SU-DHL-6 (cell line): ENCODE measurements at regions not wholly inside any gene's neighbourhood (a gene's known extent, or its start where the extent isn't known, plus 50 kb on each side); places are given as distances from the start of the nearest gene placed in this dataset.

Experiments used
- H2AFZ ChIP-seq: fragments of 200-600 bp; sonication (generic); 2 replicates; pipeline ENCODE4 v1.6.1; 2014; ENCODE audit warnings: low read depth, mild to moderate bottlenecking, moderate library complexity, mixed read lengths, antibody characterized with exemption, low read length; ENCODE audit not compliant: severe bottlenecking
- H3F3A ChIP-seq: fragments of 200-600 bp; shearing (Covaris generic); 2 replicates; pipeline ENCODE4 v1.6.0; 2016; ENCODE audit warnings: antibody characterized with exemption, mild to moderate bottlenecking; ENCODE audit not compliant: insufficient read depth
- H3K27ac ChIP-seq: fragments of 200-600 bp; sonication (generic); 2 replicates; pipeline ENCODE4 v1.5.1; 2016; ENCODE audit warnings: low read depth, mild to moderate bottlenecking, low read length, moderate library complexity, mixed read lengths
- H3K27me3 ChIP-seq: fragments of 200-600 bp; sonication (generic), shearing (Covaris generic); 2 replicates; pipeline ENCODE4 v1.6.0; 2014; ENCODE audit warnings: mild to moderate bottlenecking, low read length
- H3K36me3 ChIP-seq: fragments of 200-600 bp; sonication (generic); 2 replicates; pipeline ENCODE4 v1.6.1; 2014; ENCODE audit warnings: mild to moderate bottlenecking, low read length, mixed read lengths
- H3K4me2 ChIP-seq: fragments of 300-600, 200-600 bp; shearing (Covaris generic), sonication (generic); 2 replicates; pipeline ENCODE4 v1.6.0; 2014; ENCODE audit warnings: low read length, low read depth, mild to moderate bottlenecking; ENCODE audit not compliant: poor library complexity, severe bottlenecking
- H3K4me3 ChIP-seq: fragments of 200-600 bp; sonication (generic); 2 replicates; pipeline ENCODE4 v1.5.1; 2014; ENCODE audit warnings: antibody characterized with exemption, low read length, mild to moderate bottlenecking, mixed read lengths; ENCODE audit not compliant: insufficient read depth, poor library complexity, severe bottlenecking
- H3K79me2 ChIP-seq: fragments of 200-600 bp; sonication (generic); 2 replicates; pipeline ENCODE4 v1.6.1; 2014; ENCODE audit warnings: mild to moderate bottlenecking, low read length, moderate library complexity; ENCODE audit not compliant: insufficient read depth
- H3K9ac ChIP-seq: fragments of 200-600 bp; sonication (generic); 2 replicates; pipeline ENCODE4 v1.7.0; 2014; ENCODE audit warnings: mild to moderate bottlenecking, low read length
- H3K9me2 ChIP-seq: fragments of 200-600 bp; sonication (generic); replicated peaks from 2 replicates; pipeline ENCODE4 v1.6.1; 2014; ENCODE audit warnings: low read length; ENCODE audit not compliant: insufficient read depth
- H3K9me3 ChIP-seq: fragments of 200-600 bp; sonication (generic); 2 replicates; pipeline ENCODE4 v1.6.1; 2014; ENCODE audit warnings: low read length, mixed read lengths; ENCODE audit not compliant: insufficient read depth
- H4K20me1 ChIP-seq: fragments of 200-600 bp; sonication (generic); 2 replicates; pipeline ENCODE4 v1.6.1; 2014; ENCODE audit warnings: low read depth, mild to moderate bottlenecking, antibody characterized with exemption, low read length, moderate library complexity, mixed read lengths
- CTCF ChIP-seq: fragments of 200-600 bp; sonication (generic); IDR thresholded peaks from one replicate; pipeline ENCODE4 v1.5.1; 2017; ENCODE audit warnings: antibody characterized with exemption, mild to moderate bottlenecking, low read length, moderate library complexity; ENCODE audit not compliant: insufficient read depth, poor library complexity, severe bottlenecking
- EZH2phosphoT487 ChIP-seq: fragments of 200-600 bp; sonication (generic), shearing (Covaris generic); conservative IDR thresholded peaks from 2 replicates; pipeline ENCODE4 v1.6.1; 2018; ENCODE audit warnings: mild to moderate bottlenecking, antibody characterized with exemption, low read length, moderate library complexity, mixed read lengths

GRCh38 chr16:55036371-55036821 is 105.7 kb downstream of the IRX5 start:
- Histone ChIP-seq H3F3A (no peaks in the 10 kb centered on the region), H3K79me2 (no peaks in the 10 kb centered on the region), H3K4me3 (no peak overlapping the region), H4K20me1 (no peaks in the 10 kb centered on the region), H3K4me2 (no peak overlapping the region), H3K27ac (no peak overlapping the region), H3K27me3 (no peaks in the 10 kb centered on the region), H3K36me3 (no peaks in the 10 kb centered on the region), H2AFZ (no peak overlapping the region), H3K9me2 (no peaks in the 10 kb centered on the region), H3K9me3 (no peaks in the 10 kb centered on the region), H3K9ac (no peak overlapping the region)
- no peak for TF ChIP-seq EZH2phosphoT487
- no peak for TF ChIP-seq CTCF

DNA sequence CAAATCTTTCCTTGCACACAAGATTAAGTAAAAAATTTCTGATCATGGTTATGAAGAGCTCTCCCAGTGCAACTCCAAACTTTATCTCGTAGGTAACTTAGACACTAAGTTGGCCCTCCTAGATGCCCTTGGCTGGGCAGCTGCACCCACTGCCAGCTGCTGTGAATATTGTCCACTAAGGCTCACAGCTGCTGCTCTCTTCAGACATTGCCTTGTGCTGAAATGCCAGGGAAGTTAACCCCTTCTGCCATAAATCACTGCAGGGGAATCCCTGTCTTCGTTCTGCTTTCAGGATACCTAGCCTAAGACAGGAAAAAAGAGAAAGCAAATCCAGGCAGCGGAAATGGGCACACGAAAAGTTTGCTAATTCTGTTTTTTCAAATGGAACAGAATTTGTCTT is 106.4 kb downstream of the IRX5 start:
- no peak for TF ChIP-seq EZH2phosphoT487
- TF ChIP-seq CTCF: no peak
- no peaks in the 10 kb centered on the region for H3F3A ChIP-seq

GRCh38 chr16:55037966-55038365 is 107.3 kb downstream of the IRX5 start:
- H3K9me2 ChIP-seq: no peaks in the 10 kb centered on the region
- no peak for TF ChIP-seq EZH2phosphoT487
- no peak for TF ChIP-seq CTCF
- no peaks in the 10 kb centered on the region for H4K20me1 ChIP-seq
- H3K9me3 ChIP-seq: no peaks in the 10 kb centered on the region
- no peaks in the 10 kb centered on the region for H3K36me3 ChIP-seq
- H3K9ac ChIP-seq: no peak overlapping the region
- no peaks in the 10 kb centered on the region for H3K79me2 ChIP-seq
- no peak overlapping the region for H3K4me2 ChIP-seq
- H3F3A ChIP-seq: no peaks in the 10 kb centered on the region
- H3K4me3 ChIP-seq: no peak overlapping the region
- H2AFZ ChIP-seq: no peak overlapping the region
- no peak overlapping the region for H3K27ac ChIP-seq
- H3K27me3 ChIP-seq: no peaks in the 10 kb centered on the region

More for the DNA sequence above, 106.4 kb downstream of the IRX5 start:
- H4K20me1 ChIP-seq: no peaks in the 10 kb centered on the region
- no peaks in the 10 kb centered on the region for H3K36me3 ChIP-seq
- no peak overlapping the region for H3K4me3 ChIP-seq
- H2AFZ ChIP-seq: no peak overlapping the region
- no peaks in the 10 kb centered on the region for H3K79me2 ChIP-seq
- no peak overlapping the region for H3K27ac ChIP-seq
- no peaks in the 10 kb centered on the region for H3K9me3 ChIP-seq
- no peaks in the 10 kb centered on the region for H3K27me3 ChIP-seq
- no peak overlapping the region for H3K9ac ChIP-seq
- no peak overlapping the region for H3K4me2 ChIP-seq
- no peaks in the 10 kb centered on the region for H3K9me2 ChIP-seq
